ENCODE measurements at regions not wholly inside any gene's neighbourhood (a gene's known extent, or its start where the extent isn't known, plus 50 kb on each side); places are given as distances from the start of the nearest gene placed in this dataset.
"Not testable (repeated sequence)": the region's sequence is repeated elsewhere in the genome, so short reads cannot be mapped to it uniquely, and the experiment has no call there.

- Mint-ChIP-seq H3K27me3 (no peaks in the 10 kb centered on the region), H3K4me3 (no peak overlapping the region), H3K27ac (no peak overlapping the region), H3K9me3 (no peaks in the 10 kb centered on the region), H3K4me1 (no peaks in the 10 kb centered on the region), H3K36me3 (no peaks in the 10 kb centered on the region)
Observed at GRCh38 chr4:125262502-125262901, 52.3 kb upstream of the FAT4 start.

GRCh38 chr4:125262079-125262478, 52.7 kb upstream of the FAT4 start:
- H3K36me3 Mint-ChIP-seq: no peaks in the 10 kb centered on the region
- no peaks in the 10 kb centered on the region for H3K9me3 Mint-ChIP-seq
- H3K27ac Mint-ChIP-seq: no peak overlapping the region
- no peaks in the 10 kb centered on the region for H3K4me1 Mint-ChIP-seq
- H3K27me3 Mint-ChIP-seq: no peaks in the 10 kb centered on the region
- H3K4me3 Mint-ChIP-seq: no peak overlapping the region

GRCh38 chr4:125254106-125254505, 60.6 kb upstream of the FAT4 start:
- Mint-ChIP-seq H3K27me3 (no peaks in the 10 kb centered on the region), H3K4me1 (no peaks in the 10 kb centered on the region), H3K36me3 (peaks cover 2% of the 10 kb centered on the region), H3K4me3 (no peak overlapping the region), H3K27ac (no peak overlapping the region), H3K9me3 (no peaks in the 10 kb centered on the region)

GRCh38 chr4:125244848-125245450, 69.8 kb upstream of the FAT4 start:
- Mint-ChIP-seq H3K27me3 (no peaks in the 10 kb centered on the region), H3K4me3 (no peak overlapping the region), H3K9me3 (peaks cover 0 to 3% (median 2%) of the 10 kb centered on the region in 3 donors), H3K27ac (peak overlapping the region in 1 of 3 donors; percentile 76), H3K4me1 (no peaks in the 10 kb centered on the region), H3K36me3 (no peaks in the 10 kb centered on the region)

GRCh38 chr4:125243789-125244397, 70.9 kb upstream of the FAT4 start:
- H3K27me3 Mint-ChIP-seq: no peaks in the 10 kb centered on the region

GRCh38 chr4:125235971-125236370, 78.8 kb upstream of the FAT4 start:
- H3K9me3 Mint-ChIP-seq: peaks cover 2 to 7% (median 3%) of the 10 kb centered on the region in 3 donors
- H3K27me3 Mint-ChIP-seq: no peaks in the 10 kb centered on the region

More at GRCh38 chr4:125243789-125244397, 70.9 kb upstream of the FAT4 start:
- no peaks in the 10 kb centered on the region for H3K4me1 Mint-ChIP-seq
- no peak overlapping the region for H3K27ac Mint-ChIP-seq
- H3K4me3 Mint-ChIP-seq: no peak overlapping the region
- H3K9me3 Mint-ChIP-seq: peaks cover 0 to 3% (median 2%) of the 10 kb centered on the region in 3 donors
- H3K36me3 Mint-ChIP-seq: no peaks in the 10 kb centered on the region

GRCh38 chr4:125231661-125232060, 83.1 kb upstream of the FAT4 start:
- H3K9me3 Mint-ChIP-seq: peaks cover 3 to 9% (median 4%) of the 10 kb centered on the region in 3 donors
- no peaks in the 10 kb centered on the region for H3K27me3 Mint-ChIP-seq
- no peaks in the 10 kb centered on the region for H3K36me3 Mint-ChIP-seq
- no peaks in the 10 kb centered on the region for H3K4me1 Mint-ChIP-seq
- H3K27ac Mint-ChIP-seq: no peak overlapping the region
- H3K4me3 Mint-ChIP-seq: no peak overlapping the region

More at GRCh38 chr4:125235971-125236370, 78.8 kb upstream of the FAT4 start:
- Mint-ChIP-seq H3K27ac (no peak overlapping the region), H3K36me3 (no peaks in the 10 kb centered on the region), H3K4me1 (no peaks in the 10 kb centered on the region), H3K4me3 (no peak overlapping the region)

GRCh38 chr4:125229596-125230058, 85.1 kb upstream of the FAT4 start:
- no peaks in the 10 kb centered on the region for H3K4me1 Mint-ChIP-seq
- peaks cover 3 to 7% (median 4%) of the 10 kb centered on the region in 3 donors for H3K9me3 Mint-ChIP-seq
- no peaks in the 10 kb centered on the region for H3K36me3 Mint-ChIP-seq
- H3K4me3 Mint-ChIP-seq: no peak overlapping the region
- no peaks in the 10 kb centered on the region for H3K27me3 Mint-ChIP-seq
- no peak overlapping the region for H3K27ac Mint-ChIP-seq

GRCh38 chr4:125225806-125226205, 88.9 kb upstream of the FAT4 start:
- Mint-ChIP-seq H3K27me3 (no peaks in the 10 kb centered on the region), H3K9me3 (peaks cover 0 to 2% (median 2%) of the 10 kb centered on the region in 3 donors), H3K4me3 (no peak overlapping the region), H3K4me1 (no peaks in the 10 kb centered on the region), H3K27ac (no peak overlapping the region), H3K36me3 (no peaks in the 10 kb centered on the region)

- no peaks in the 10 kb centered on the region for H3K36me3 Mint-ChIP-seq
- H3K9me3 Mint-ChIP-seq: peaks cover 0 to 8% (median 5%) of the 10 kb centered on the region in 3 donors
- H3K4me3 Mint-ChIP-seq: no peak overlapping the region
- H3K4me1 Mint-ChIP-seq: no peaks in the 10 kb centered on the region
- no peaks in the 10 kb centered on the region for H3K27me3 Mint-ChIP-seq
- no peak overlapping the region for H3K27ac Mint-ChIP-seq
Observed at GRCh38 chr4:125200556-125200955, 114.2 kb upstream of the FAT4 start.

- Mint-ChIP-seq H3K4me1 (no peaks in the 10 kb centered on the region), H3K36me3 (no peaks in the 10 kb centered on the region), H3K9me3 (peaks cover 0 to 6% (median 2%) of the 10 kb centered on the region in 3 donors)
Observed at GRCh38 chr4:125198916-125199315, 115.8 kb upstream of the FAT4 start.

GRCh38 chr4:125191874-125192459, 122.8 kb upstream of the FAT4 start:
- H3K27ac Mint-ChIP-seq, H3K4me1 Mint-ChIP-seq, H3K27me3 Mint-ChIP-seq, H3K4me3 Mint-ChIP-seq, H3K36me3 Mint-ChIP-seq, H3K9me3 Mint-ChIP-seq: not testable (repeated sequence)

More at GRCh38 chr4:125198916-125199315, 115.8 kb upstream of the FAT4 start:
- Mint-ChIP-seq H3K4me3 (no peak overlapping the region), H3K27ac (no peak overlapping the region), H3K27me3 (no peaks in the 10 kb centered on the region)

GRCh38 chr4:125191232-125191631, 123.5 kb upstream of the FAT4 start:
- H3K4me1 Mint-ChIP-seq: no peaks in the 10 kb centered on the region
- no peaks in the 10 kb centered on the region for H3K27me3 Mint-ChIP-seq
- no peak overlapping the region for H3K4me3 Mint-ChIP-seq
- H3K36me3 Mint-ChIP-seq: no peaks in the 10 kb centered on the region
- no peak overlapping the region for H3K27ac Mint-ChIP-seq
- H3K9me3 Mint-ChIP-seq: peaks cover 0 to 4% (median 3%) of the 10 kb centered on the region in 3 donors

- Mint-ChIP-seq H3K9me3 (peaks cover 0 to 4% (median 3%) of the 10 kb centered on the region in 3 donors), H3K36me3 (no peaks in the 10 kb centered on the region), H3K4me1 (no peaks in the 10 kb centered on the region), H3K4me3 (no peak overlapping the region), H3K27ac (no peak overlapping the region), H3K27me3 (no peaks in the 10 kb centered on the region)
Observed at GRCh38 chr4:125187226-125188176, 127.3 kb upstream of the FAT4 start.

- H3K27ac Mint-ChIP-seq: no peak overlapping the region
- no peaks in the 10 kb centered on the region for H3K27me3 Mint-ChIP-seq
- no peaks in the 10 kb centered on the region for H3K4me1 Mint-ChIP-seq
- H3K9me3 Mint-ChIP-seq: peaks cover 0 to 7% (median 6%) of the 10 kb centered on the region in 3 donors
- no peaks in the 10 kb centered on the region for H3K36me3 Mint-ChIP-seq
- no peak overlapping the region for H3K4me3 Mint-ChIP-seq
Observed at GRCh38 chr4:125184116-125184515, 130.6 kb upstream of the FAT4 start.

Data from IgD-negative memory B cell (primary cell).